ENCODE measurements at regions not wholly inside any gene's neighbourhood (a gene's known extent, or its start where the extent isn't known, plus 50 kb on each side); places are given as distances from the start of the nearest gene placed in this dataset.

DNA sequence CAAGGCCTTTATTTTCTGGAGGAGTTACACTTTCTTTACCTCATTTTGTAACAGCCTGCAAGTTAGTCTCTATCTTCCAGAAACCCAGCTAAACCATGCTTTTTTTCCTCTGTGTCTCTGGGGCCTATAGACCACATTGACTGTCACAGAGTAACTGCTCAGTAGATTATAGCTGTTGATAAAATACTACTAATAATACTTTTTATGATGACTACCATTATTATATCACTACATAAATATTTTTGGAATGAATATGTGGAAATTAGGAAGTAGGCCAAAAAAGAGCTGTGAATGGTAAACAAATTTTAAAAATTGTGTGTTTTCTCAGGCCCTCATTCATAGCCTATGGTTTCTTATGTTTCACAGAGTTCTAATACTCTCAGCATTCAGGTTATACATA, 233.1 kb upstream of the USP24 start:
- TF ChIP-seq JUND (IDR thresholded peaks at IDR 0.05; ENCODE audit: low read length) = no peak
- TF ChIP-seq BACH1 (IDR thresholded peaks at IDR 0.05; ENCODE audit: low read length) = no peak
- TF ChIP-seq BRCA1 (IDR thresholded peaks at IDR 0.05; ENCODE audit: low read depth, low read length) = no peak
- no peak for TF ChIP-seq RFX5 (IDR thresholded peaks at IDR 0.05; ENCODE audit: borderline replicate concordance, low read depth, low read length)
- no peak for TF ChIP-seq EZH2 (IDR thresholded peaks at IDR 0.05; ENCODE audit: low read depth, low read length, severe bottlenecking)
- no peak for TF ChIP-seq CBX8 (IDR thresholded peaks at IDR 0.05; ENCODE audit: borderline replicate concordance, low read depth, low read length)
- TF ChIP-seq CBX5 (IDR thresholded peaks at IDR 0.05; ENCODE audit: low read depth, low read length) = no peak
- no peak overlapping the region for H2AFZ ChIP-seq (ENCODE audit: low read length)
- H3K23me2 ChIP-seq (ENCODE audit: low read depth, low read length) = no peaks in the 10 kb centered on the region
- no peak overlapping the region for H2BK15ac ChIP-seq (ENCODE audit: low read length)
- no peak overlapping the region for H2AK5ac ChIP-seq (ENCODE audit: low read depth, low read length)
- no peak overlapping the region for H3K14ac ChIP-seq (ENCODE audit: insufficient read length)
- no peaks in the 10 kb centered on the region for H3K79me2 ChIP-seq (ENCODE audit: control insufficient read depth in 1 of 2, insufficient read depth in 2 of 2, low read length in 2 of 2)
- H3K27ac ChIP-seq (ENCODE audit: low read depth, low read length) = no peak overlapping the region
- no peak overlapping the region for H3K4ac ChIP-seq (replicated peaks; ENCODE audit: insufficient read length, low read depth, low read length)
- H3K9me3 ChIP-seq (ENCODE audit: insufficient read depth in 2 of 2, low read depth in 1 of 2, low read length in 1 of 2) = no peaks in the 10 kb centered on the region
- H3K9ac ChIP-seq (replicated peaks in 1 of 4; ENCODE audit: extremely low read depth in 1 of 4, low read depth in 3 of 4, low read length in 3 of 4) = no peak overlapping the region
- no peak overlapping the region for H2BK12ac ChIP-seq (ENCODE audit: low read depth, low read length)
- H2BK20ac ChIP-seq (ENCODE audit: low read length) = no peak overlapping the region
- no peak for FAIRE-seq
- H3K4me1 ChIP-seq (replicated peaks in 1 of 4; ENCODE audit: control insufficient read depth in 3 of 4, insufficient read depth in 4 of 4, low read length in 3 of 4) = no peaks in the 10 kb centered on the region
- H4K8ac ChIP-seq (ENCODE audit: extremely low read depth, insufficient read depth, low read length) = no peak overlapping the region
- no peak overlapping the region for H3K4me2 ChIP-seq (ENCODE audit: insufficient read depth in 1 of 2, low read depth in 2 of 2, low read length in 2 of 2)
- POLR2A ChIA-PET (ENCODE audit: partially characterized antibody) = no interaction called here
- H3K23ac ChIP-seq (ENCODE audit: insufficient read length) = no peak overlapping the region
- no peak overlapping the region for H3K56ac ChIP-seq (replicated peaks; ENCODE audit: insufficient read length, low read depth, low read length)
- no peak overlapping the region for H3K4me3 ChIP-seq (ENCODE audit: extremely low read depth in 1 of 4, insufficient read depth in 2 of 4, low read depth in 3 of 4, low read length in 4 of 4)
- no peak overlapping the region for H2BK5ac ChIP-seq (ENCODE audit: low read depth, low read length)
- no peak overlapping the region for H4K5ac ChIP-seq (ENCODE audit: insufficient read length, low read depth, low read length)
- H3K27me3 ChIP-seq (replicated peaks in 1 of 4; ENCODE audit: control insufficient read depth in 3 of 4, extremely low read depth in 1 of 4, insufficient read depth in 3 of 4, low read length in 3 of 4) = no peaks in the 10 kb centered on the region
- H3K79me1 ChIP-seq (ENCODE audit: low read depth, low read length) = no peaks in the 10 kb centered on the region
- H3K18ac ChIP-seq (ENCODE audit: extremely low read depth, low read length) = no peak overlapping the region
- CTCF ChIA-PET (ENCODE audit: partially characterized antibody) = interaction anchor here (0.5 to 1.5 kb wide), 5 partner anchors 16 to 159 kb away, joined by 3 to 5 read pairs (median 3); no protein-coding TSS in a partner anchor
- H4K20me1 ChIP-seq (replicated peaks in 1 of 2; ENCODE audit: control insufficient read depth in 1 of 2, insufficient read depth in 2 of 2, low read length in 2 of 2) = no peaks in the 10 kb centered on the region
- no peak overlapping the region for H4K91ac ChIP-seq (replicated peaks; ENCODE audit: insufficient read length, low read length)
- H2BK120ac ChIP-seq (replicated peaks; ENCODE audit: low read depth, low read length) = no peak overlapping the region
- DNase-seq (ENCODE audit: low read depth in 1 of 2, low spot score in 2 of 2) = no peak
- H3K36me3 ChIP-seq (ENCODE audit: control insufficient read depth in 2 of 4, insufficient read depth in 4 of 4, low read length in 3 of 4) = no peaks in the 10 kb centered on the region
